ENCODE measurements at regions not wholly inside any gene's neighbourhood (a gene's known extent, or its start where the extent isn't known, plus 50 kb on each side); places are given as distances from the start of the nearest gene placed in this dataset.

- H3K27ac Mint-ChIP-seq = no peak overlapping the region
- no peaks in the 10 kb centered on the region for H3K4me1 Mint-ChIP-seq
- DNase-seq = no peak
- no peak overlapping the region for H3K4me3 Mint-ChIP-seq
- Histone ChIP-seq H3K4me2 (replicated peaks; ENCODE audit: extremely low read depth, low read length, poor library complexity, severe bottlenecking) (no peak overlapping the region), H3K27ac (ENCODE audit: low read depth in 1 of 2, low read length in 2 of 2) (no peak overlapping the region), H3K27me3 (ENCODE audit: control insufficient read depth in 2 of 2, insufficient read depth in 2 of 2, low read length in 2 of 2) (no peaks in the 10 kb centered on the region), H4K20me1 (ENCODE audit: insufficient read depth, low read length) (no peaks in the 10 kb centered on the region), H2AFZ (ENCODE audit: insufficient read depth, low read depth, low read length, poor library complexity, severe bottlenecking) (no peak overlapping the region), H3K36me3 (replicated peaks in 1 of 2; ENCODE audit: control insufficient read depth in 1 of 2, insufficient read depth in 2 of 2, low read length in 2 of 2) (no peaks in the 10 kb centered on the region), H3K4me1 (ENCODE audit: control insufficient read depth in 1 of 2, insufficient read depth in 2 of 2, low read length in 2 of 2) (no peaks in the 10 kb centered on the region), H3K9me3 (replicated peaks in 1 of 2; ENCODE audit: control insufficient read depth in 1 of 2, insufficient read depth in 1 of 2, low read length in 2 of 2) (no peaks in the 10 kb centered on the region), H3K9ac (ENCODE audit: insufficient read depth, low read length, poor library complexity, severe bottlenecking) (no peak overlapping the region), H3K79me2 (ENCODE audit: insufficient read depth, low read length) (no peaks in the 10 kb centered on the region), H3K4me3 (replicated peaks in 1 of 3; ENCODE audit: low read depth in 2 of 3, low read length in 3 of 3) (no peak overlapping the region)
- peaks cover 0 to 4% (median 4%) of the 10 kb centered on the region in 3 donors for H3K27me3 Mint-ChIP-seq (ENCODE audit: low read depth in 3 of 3)
- intact Hi-C loops (cut with micrococcal nuclease) = no loop called here
- no peaks in the 10 kb centered on the region for H3K36me3 Mint-ChIP-seq
- WGBS (ENCODE audit: insufficient coverage) = 90% methylated on average over 3 of the region's 4 CpGs
- no peak for TF ChIP-seq CTCF (IDR thresholded peaks at IDR 0.05)
- H3K9me3 Mint-ChIP-seq = peaks cover 0 to 6% (median 3%) of the 10 kb centered on the region in 7 donors
Measured at GRCh38 chr5:174436750-174437149, 287.6 kb upstream of the MSX2 start.

DNA sequence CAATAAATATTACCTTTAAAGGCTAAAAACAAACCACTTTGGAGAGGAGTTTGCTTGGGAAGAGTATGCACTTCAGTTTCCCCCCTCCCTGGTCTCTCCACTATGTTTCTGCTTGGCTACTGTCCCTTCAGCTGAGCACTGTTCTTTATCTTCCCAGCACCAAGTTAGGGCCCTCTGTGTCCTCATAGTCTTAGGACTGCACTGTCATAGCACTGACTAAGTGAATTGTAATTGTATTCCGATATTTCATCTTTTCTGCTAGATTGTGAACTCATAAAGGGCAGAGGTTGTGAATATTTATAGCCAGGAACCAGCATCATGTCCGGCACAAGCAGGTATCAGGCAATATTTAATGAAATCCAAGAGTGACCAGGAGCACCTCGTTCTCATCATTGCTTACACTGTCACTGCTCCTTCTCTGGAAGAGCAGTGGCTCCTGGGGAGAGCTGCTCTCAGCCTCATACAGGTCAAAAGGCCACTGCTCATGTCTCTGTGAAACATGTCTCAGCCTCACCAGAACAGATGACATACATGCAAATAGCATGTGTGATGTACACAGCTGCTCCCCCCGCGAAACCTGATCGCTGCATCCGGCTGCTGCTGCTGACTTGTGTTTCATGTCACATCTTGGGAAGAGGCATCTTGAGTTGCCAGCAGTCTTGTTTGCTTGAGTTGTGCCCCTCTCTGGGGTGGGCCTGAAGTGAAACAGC, 279.7 kb upstream of the MSX2 start:
- WGBS (ENCODE audit: insufficient coverage) = 77% methylated on average over 3 of the region's 7 CpGs
- no peak overlapping the region for H3K27ac Mint-ChIP-seq
- intact Hi-C loops (cut with micrococcal nuclease) = no loop called here

More for the DNA sequence above, 279.7 kb upstream of the MSX2 start:
- Histone ChIP-seq H3K27me3 (ENCODE audit: control insufficient read depth in 2 of 2, insufficient read depth in 2 of 2, low read length in 2 of 2) (no peaks in the 10 kb centered on the region), H3K9ac (ENCODE audit: insufficient read depth, low read length, poor library complexity, severe bottlenecking) (no peak overlapping the region), H3K79me2 (ENCODE audit: insufficient read depth, low read length) (no peaks in the 10 kb centered on the region), H3K4me2 (replicated peaks; ENCODE audit: extremely low read depth, low read length, poor library complexity, severe bottlenecking) (no peak overlapping the region), H3K36me3 (replicated peaks in 1 of 2; ENCODE audit: control insufficient read depth in 1 of 2, insufficient read depth in 2 of 2, low read length in 2 of 2) (no peaks in the 10 kb centered on the region), H3K27ac (ENCODE audit: low read depth in 1 of 2, low read length in 2 of 2) (no peak overlapping the region), H3K4me3 (replicated peaks in 1 of 3; ENCODE audit: low read depth in 2 of 3, low read length in 3 of 3) (no peak overlapping the region), H3K4me1 (ENCODE audit: control insufficient read depth in 1 of 2, insufficient read depth in 2 of 2, low read length in 2 of 2) (no peaks in the 10 kb centered on the region), H4K20me1 (ENCODE audit: insufficient read depth, low read length) (no peaks in the 10 kb centered on the region), H2AFZ (ENCODE audit: insufficient read depth, low read depth, low read length, poor library complexity, severe bottlenecking) (no peak overlapping the region), H3K9me3 (replicated peaks in 1 of 2; ENCODE audit: control insufficient read depth in 1 of 2, insufficient read depth in 1 of 2, low read length in 2 of 2) (peaks cover 0 to 3% of the 10 kb centered on the region in 2 donors)
- TF ChIP-seq CTCF (IDR thresholded peaks at IDR 0.05) = no peak
- Mint-ChIP-seq H3K4me3 (no peak overlapping the region), H3K4me1 (no peaks in the 10 kb centered on the region), H3K27me3 (ENCODE audit: low read depth in 3 of 3) (peaks cover 4 to 8% (median 6%) of the 10 kb centered on the region in 3 donors), H3K9me3 (peaks cover 0 to 7% (median 3%) of the 10 kb centered on the region in 7 donors), H3K36me3 (no peaks in the 10 kb centered on the region)
- DNase-seq = no peak

Measured in CD14-positive monocyte (primary cell).